Ishikawa (cell line): ENCODE measurements at regions not wholly inside any gene's neighbourhood (a gene's known extent, or its start where the extent isn't known, plus 50 kb on each side); places are given as distances from the start of the nearest gene placed in this dataset.

Experiments
- RAD21 ChIP-seq: IDR thresholded peaks from 2 replicates; pipeline ENCODE4 v1.6.1; 2012; ENCODE audit warnings: low read depth
- ZBTB7A ChIP-seq: IDR thresholded peaks from 2 replicates; pipeline ENCODE4 v1.6.1; 2012; ENCODE audit warnings: low read depth

DNA sequence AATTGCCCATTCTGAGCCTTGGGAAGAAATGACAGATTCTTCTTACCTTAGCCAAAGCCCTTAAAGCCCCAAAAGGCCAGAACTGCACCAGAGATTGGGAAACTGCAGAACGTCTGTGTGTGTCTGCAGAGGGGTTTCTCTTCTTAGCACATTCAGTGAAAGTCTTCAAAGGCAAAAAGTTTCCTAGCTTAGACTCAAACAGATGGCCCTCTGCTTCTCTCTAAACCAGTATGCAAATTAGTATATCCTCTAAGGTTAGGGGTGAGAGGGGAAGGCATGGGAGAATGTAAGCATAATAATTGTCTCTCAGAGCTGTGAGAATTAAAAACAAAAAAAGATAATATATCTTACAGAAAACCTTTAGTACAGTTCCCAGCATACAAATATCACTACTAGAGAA, 334.0 kb upstream of the MCTP2 start:
- TF ChIP-seq ZBTB7A (no peak), RAD21 (no peak)
